H1 (cell line): ENCODE measurements at regions not wholly inside any gene's neighbourhood (a gene's known extent, or its start where the extent isn't known, plus 50 kb on each side); places are given as distances from the start of the nearest gene placed in this dataset.

ENCODE experiments used
- CTCF ChIA-PET: fragments of 300-600 bp; sonication (Branson Sonifier 250); formaldehyde crosslinking; loops from one replicate; lab custom pipeline; 2021; ENCODE audit not compliant: partially characterized antibody; lab: Charles Lee
- POLR2A ChIA-PET: fragments of 300-600 bp; sonication (Branson Sonifier 250); formaldehyde crosslinking; loops from one replicate; lab custom pipeline; 2021; ENCODE audit warnings: inconsistent platforms; ENCODE audit not compliant: partially characterized antibody; lab: Charles Lee
- DNase-seq, 2 experiments: peaks; one replicate each; pipeline versions ENCODE4 v3.0.0 to v3.0.0-alpha.2; 2010 to 2022; ENCODE audit warnings: low spot score in 2 of 2, low read depth in 1 of 2, mixed read lengths in 1 of 2
- FAIRE-seq: peaks from 2 replicates; lab custom pipeline; 2011; peaks lifted over from hg19 to GRCh38; lab: Jason Lieb, UNC
- H2AFZ ChIP-seq: 2 replicates; pipeline ENCODE4 v1.8.1; 2012; ENCODE audit warnings: low read length, inconsistent platforms
- H2AK5ac ChIP-seq: 2 replicates; pipeline ENCODE4 v1.6.1; 2013; ENCODE audit warnings: low read depth, low read length
- H2BK120ac ChIP-seq: replicated peaks from 2 replicates; pipeline ENCODE3; 2013; ENCODE audit warnings: low read depth, low read length, inconsistent platforms
- H2BK12ac ChIP-seq: 2 replicates; pipeline ENCODE4 v1.6.1; 2013; ENCODE audit warnings: low read depth, low read length
- H2BK15ac ChIP-seq: 2 replicates; pipeline ENCODE4 v1.6.1; 2013; ENCODE audit warnings: low read length
- H2BK20ac ChIP-seq: 2 replicates; pipeline ENCODE4 v1.6.1; 2013; ENCODE audit warnings: low read length
- H2BK5ac ChIP-seq: 2 replicates; pipeline ENCODE4 v1.6.1; 2013; ENCODE audit warnings: low read depth, low read length
- H3K14ac ChIP-seq: 2 replicates; pipeline ENCODE4 v1.6.1; 2013; ENCODE audit warnings: inconsistent platforms; ENCODE audit not compliant: insufficient read length
- H3K18ac ChIP-seq: 2 replicates; pipeline ENCODE4 v1.6.1; 2013; ENCODE audit warnings: low read length; ENCODE audit errors: extremely low read depth
- H3K23ac ChIP-seq: 2 replicates; pipeline ENCODE4 v1.6.1; 2013; ENCODE audit warnings: inconsistent platforms; ENCODE audit not compliant: insufficient read length
- H3K23me2 ChIP-seq: 2 replicates; pipeline ENCODE4 v1.6.1; 2013; ENCODE audit warnings: low read depth, low read length
- H3K27ac ChIP-seq: 2 replicates; pipeline ENCODE4 v1.6.1; 2011; ENCODE audit warnings: low read depth, low read length, inconsistent platforms
- H3K27me3 ChIP-seq, 4 experiments: replicated peaks in 1 of 4; 1 replicate in 1 of 4; 2 replicates in 3 of 4; pipeline versions ENCODE4 v1.6.1 to v1.8.1; 2011 to 2013; ENCODE audit warnings: low read length in 3 of 4, mild to moderate bottlenecking in 3 of 4, inconsistent platforms in 2 of 4, mixed read lengths in 2 of 4, moderate library complexity in 1 of 4; ENCODE audit not compliant: control insufficient read depth in 3 of 4, insufficient read depth in 3 of 4; ENCODE audit errors: extremely low read depth in 1 of 4
- H3K36me3 ChIP-seq, 4 experiments: 2 replicates each; pipeline versions ENCODE4 v1.6.1 to v1.8.1; 2011 to 2013; ENCODE audit warnings: mild to moderate bottlenecking in 4 of 4, low read length in 3 of 4, moderate library complexity in 2 of 4, control low read depth in 1 of 4, inconsistent platforms in 1 of 4; ENCODE audit not compliant: insufficient read depth in 4 of 4, control insufficient read depth in 2 of 4
- H3K4ac ChIP-seq: replicated peaks from 2 replicates; pipeline ENCODE3; 2013; ENCODE audit warnings: low read length, low read depth, mixed read lengths, inconsistent platforms; ENCODE audit not compliant: insufficient read length
- H3K4me1 ChIP-seq, 4 experiments: replicated peaks in 1 of 4; 1 replicate in 1 of 4; 2 replicates in 3 of 4; pipeline versions ENCODE4 v1.6.1 to v1.8.1; 2011 to 2013; ENCODE audit warnings: low read length in 3 of 4, inconsistent platforms in 2 of 4, mixed read lengths in 1 of 4; ENCODE audit not compliant: insufficient read depth in 4 of 4, control insufficient read depth in 3 of 4
- H3K4me2 ChIP-seq, 2 experiments: 2 replicates each; pipeline versions ENCODE4 v1.6.1 to v1.8.1; 2011 to 2013; ENCODE audit warnings: low read depth in 2 of 2, low read length in 2 of 2, control low read depth in 1 of 2, inconsistent platforms in 1 of 2, mild to moderate bottlenecking in 1 of 2; ENCODE audit not compliant: insufficient read depth in 1 of 2
- H3K4me3 ChIP-seq, 4 experiments: fragments of 200-600, 300-600 bp in 1 of 4; sonication (generic), shearing (Covaris generic), sonication (Bioruptor Twin) in 1 of 4; 2 replicates each; pipeline versions ENCODE4 v1.5.1 to v1.8.1; 2011 to 2016; ENCODE audit warnings: low read length in 4 of 4, low read depth in 3 of 4, control low read depth in 2 of 4, inconsistent platforms in 2 of 4, mild to moderate bottlenecking in 2 of 4, mixed read lengths in 1 of 4, moderate library complexity in 1 of 4; ENCODE audit not compliant: insufficient read depth in 2 of 4; ENCODE audit errors: extremely low read depth in 1 of 4
- H3K56ac ChIP-seq: replicated peaks from 2 replicates; pipeline ENCODE3; 2013; ENCODE audit warnings: low read depth, mild to moderate bottlenecking, mixed read lengths, low read length, inconsistent platforms; ENCODE audit not compliant: insufficient read length
- H3K79me1 ChIP-seq: 2 replicates; pipeline ENCODE4 v1.6.1; 2013; ENCODE audit warnings: low read depth, low read length, control low read depth
- H3K79me2 ChIP-seq, 2 experiments: 2 replicates each; pipeline versions ENCODE4 v1.6.1 to v1.8.1; 2012 to 2013; ENCODE audit warnings: low read length in 2 of 2, mild to moderate bottlenecking in 2 of 2, inconsistent platforms in 1 of 2; ENCODE audit not compliant: insufficient read depth in 2 of 2, control insufficient read depth in 1 of 2
- H3K9ac ChIP-seq, 4 experiments: replicated peaks in 1 of 4; 1 replicate in 1 of 4; 2 replicates in 3 of 4; pipeline versions ENCODE4 v1.6.1 to v1.8.1; 2011 to 2013; ENCODE audit warnings: low read depth in 3 of 4, low read length in 3 of 4, control low read depth in 2 of 4, mild to moderate bottlenecking in 2 of 4, moderate library complexity in 2 of 4, inconsistent platforms in 1 of 4; ENCODE audit errors: extremely low read depth in 1 of 4
- H3K9me3 ChIP-seq, 2 experiments: 2 replicates each; pipeline versions ENCODE4 v1.6.1 to v1.8.1; 2012 to 2013; ENCODE audit warnings: mild to moderate bottlenecking in 2 of 2, moderate library complexity in 2 of 2, control low read depth in 1 of 2, inconsistent platforms in 1 of 2, low read depth in 1 of 2, low read length in 1 of 2, mixed read lengths in 1 of 2; ENCODE audit not compliant: insufficient read depth in 2 of 2
- H4K20me1 ChIP-seq, 2 experiments: replicated peaks in 1 of 2; 2 replicates each; pipeline versions ENCODE3 to v1.8.1; 2011 to 2013; ENCODE audit warnings: inconsistent platforms in 2 of 2, low read length in 2 of 2, mild to moderate bottlenecking in 1 of 2; ENCODE audit not compliant: insufficient read depth in 2 of 2, control insufficient read depth in 1 of 2
- H4K5ac ChIP-seq: 2 replicates; pipeline ENCODE4 v1.6.1; 2013; ENCODE audit warnings: low read length, low read depth, mixed read lengths, inconsistent platforms; ENCODE audit not compliant: insufficient read length
- H4K8ac ChIP-seq: 2 replicates; pipeline ENCODE4 v1.8.0; 2013; ENCODE audit warnings: mild to moderate bottlenecking, moderate library complexity, low read length, inconsistent platforms; ENCODE audit not compliant: insufficient read depth; ENCODE audit errors: extremely low read depth
- H4K91ac ChIP-seq: replicated peaks from 2 replicates; pipeline ENCODE3; 2013; ENCODE audit warnings: low read length, mixed read lengths, inconsistent platforms; ENCODE audit not compliant: insufficient read length
- KDM5A ChIP-seq: fragments of 200-600 bp; IDR thresholded peaks from 2 replicates; pipeline ENCODE4 v1.7.1; 2012; ENCODE audit warnings: mild to moderate bottlenecking, low read length, inconsistent platforms, mixed read lengths
- PHF8 ChIP-seq: fragments of 200-600 bp; sonication (generic); conservative IDR thresholded peaks from 2 replicates; pipeline ENCODE4 v1.7.1; 2012; ENCODE audit warnings: low read depth, mild to moderate bottlenecking, inconsistent platforms, low read length, moderate library complexity
- WGBS, 2 experiments: shearing (Covaris generic) in 1 of 2; methylation state at CpG; one replicate each; pipeline versions ENCODE4 v1.1.6 to v1.1.7; 2013 to 2015; ENCODE audit warnings: low lambda C conversion rate in 2 of 2, mixed read lengths in 2 of 2, inconsistent platforms in 1 of 2, low coverage in 1 of 2, missing lambda C conversion rate in 1 of 2; ENCODE audit not compliant: insufficient replicate concordance in 2 of 2, insufficient coverage in 1 of 2, insufficient read length in 1 of 2; ENCODE audit errors: extremely low coverage in 1 of 2, missing lambda C conversion rate in 1 of 2; 5-methylcytosine and 5-hydroxymethylcytosine counted together

GRCh38 chr5:33205079-33205478 is 235.7 kb upstream of the TARS1 start:
- no peaks in the 10 kb centered on the region for H3K4me1 ChIP-seq
- H4K8ac ChIP-seq, result no peak overlapping the region
- no peak for FAIRE-seq
- no peak overlapping the region for H2BK15ac ChIP-seq
- H2AK5ac ChIP-seq, result no peak overlapping the region
- H3K23ac ChIP-seq, result no peak overlapping the region
- H3K27me3 ChIP-seq, result no peaks in the 10 kb centered on the region
- no peak overlapping the region for H3K27ac ChIP-seq
- H3K36me3 ChIP-seq, result no peaks in the 10 kb centered on the region
- no peak overlapping the region for H3K4me2 ChIP-seq
- H3K9ac ChIP-seq, result no peak overlapping the region
- H4K91ac ChIP-seq, result no peak overlapping the region
- H2BK12ac ChIP-seq, result no peak overlapping the region
- POLR2A ChIA-PET, result no interaction called here
- TF ChIP-seq KDM5A, result no peak
- no peak for TF ChIP-seq PHF8
- TF ChIP-seq, all 59 proteins: peak for 0
- H2BK20ac ChIP-seq, result no peak overlapping the region
- no peak overlapping the region for H3K14ac ChIP-seq
- no peak overlapping the region for H3K4me3 ChIP-seq
- CTCF ChIA-PET, result no interaction called here
- no peak overlapping the region for H2BK5ac ChIP-seq
- no peak overlapping the region for H3K18ac ChIP-seq
- no peaks in the 10 kb centered on the region for H3K9me3 ChIP-seq
- no peaks in the 10 kb centered on the region for H4K20me1 ChIP-seq
- H3K56ac ChIP-seq, result no peak overlapping the region
- no peak overlapping the region for H2AFZ ChIP-seq
- WGBS, 2 experiments, result 80 to 100% methylated on average over 1 to 3 of the region's 3 CpGs
- H3K23me2 ChIP-seq, result no peaks in the 10 kb centered on the region
- H3K4ac ChIP-seq, result no peak overlapping the region
- DNase-seq, result no peak
- H3K79me1 ChIP-seq, result no peaks in the 10 kb centered on the region
- no peak overlapping the region for H2BK120ac ChIP-seq
- no peak overlapping the region for H4K5ac ChIP-seq
- no peaks in the 10 kb centered on the region for H3K79me2 ChIP-seq
